ENCODE measurements at regions not wholly inside any gene's neighbourhood (a gene's known extent, or its start where the extent isn't known, plus 50 kb on each side); places are given as distances from the start of the nearest gene placed in this dataset.

GRCh38 chr4:146121757-146122156, 53.8 kb upstream of the LSM6 start:
- Histone ChIP-seq H3F3A (ENCODE audit: insufficient read depth) (no peaks in the 10 kb centered on the region), H2AFZ (ENCODE audit: low read depth, low read length, severe bottlenecking) (no peak overlapping the region), H3K9ac (ENCODE audit: low read length) (no peak overlapping the region), H4K20me1 (ENCODE audit: low read depth, low read length) (no peaks in the 10 kb centered on the region), H3K9me3 (ENCODE audit: insufficient read depth, low read length) (no peaks in the 10 kb centered on the region), H3K9me2 (replicated peaks; ENCODE audit: insufficient read depth, low read length) (no peaks in the 10 kb centered on the region), H3K36me3 (ENCODE audit: low read length) (no peaks in the 10 kb centered on the region; the same call in 1 of the 2 replicates), H3K79me2 (ENCODE audit: insufficient read depth, low read length) (no peaks in the 10 kb centered on the region), H3K4me2 (ENCODE audit: low read depth, low read length, poor library complexity, severe bottlenecking) (no peak overlapping the region), H3K4me3 (ENCODE audit: insufficient read depth, low read length, poor library complexity, severe bottlenecking) (no peak overlapping the region), H3K27me3 (ENCODE audit: low read length) (no peaks in the 10 kb centered on the region), H3K27ac (ENCODE audit: low read depth, low read length) (no peak overlapping the region)
- TF ChIP-seq, protein P1, sequence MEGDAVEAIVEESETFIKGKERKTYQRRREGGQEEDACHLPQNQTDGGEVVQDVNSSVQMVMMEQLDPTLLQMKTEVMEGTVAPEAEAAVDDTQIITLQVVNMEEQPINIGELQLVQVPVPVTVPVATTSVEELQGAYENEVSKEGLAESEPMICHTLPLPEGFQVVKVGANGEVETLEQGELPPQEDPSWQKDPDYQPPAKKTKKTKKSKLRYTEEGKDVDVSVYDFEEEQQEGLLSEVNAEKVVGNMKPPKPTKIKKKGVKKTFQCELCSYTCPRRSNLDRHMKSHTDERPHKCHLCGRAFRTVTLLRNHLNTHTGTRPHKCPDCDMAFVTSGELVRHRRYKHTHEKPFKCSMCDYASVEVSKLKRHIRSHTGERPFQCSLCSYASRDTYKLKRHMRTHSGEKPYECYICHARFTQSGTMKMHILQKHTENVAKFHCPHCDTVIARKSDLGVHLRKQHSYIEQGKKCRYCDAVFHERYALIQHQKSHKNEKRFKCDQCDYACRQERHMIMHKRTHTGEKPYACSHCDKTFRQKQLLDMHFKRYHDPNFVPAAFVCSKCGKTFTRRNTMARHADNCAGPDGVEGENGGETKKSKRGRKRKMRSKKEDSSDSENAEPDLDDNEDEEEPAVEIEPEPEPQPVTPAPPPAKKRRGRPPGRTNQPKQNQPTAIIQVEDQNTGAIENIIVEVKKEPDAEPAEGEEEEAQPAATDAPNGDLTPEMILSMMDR (IDR thresholded peaks at IDR 0.05; ENCODE audit: insufficient read depth, low read length, poor library complexity, severe bottlenecking): no peak
- no peak for TF ChIP-seq EZH2phosphoT487 (conservative IDR thresholded peaks at IDR 0.05; ENCODE audit: low read length)

DNA sequence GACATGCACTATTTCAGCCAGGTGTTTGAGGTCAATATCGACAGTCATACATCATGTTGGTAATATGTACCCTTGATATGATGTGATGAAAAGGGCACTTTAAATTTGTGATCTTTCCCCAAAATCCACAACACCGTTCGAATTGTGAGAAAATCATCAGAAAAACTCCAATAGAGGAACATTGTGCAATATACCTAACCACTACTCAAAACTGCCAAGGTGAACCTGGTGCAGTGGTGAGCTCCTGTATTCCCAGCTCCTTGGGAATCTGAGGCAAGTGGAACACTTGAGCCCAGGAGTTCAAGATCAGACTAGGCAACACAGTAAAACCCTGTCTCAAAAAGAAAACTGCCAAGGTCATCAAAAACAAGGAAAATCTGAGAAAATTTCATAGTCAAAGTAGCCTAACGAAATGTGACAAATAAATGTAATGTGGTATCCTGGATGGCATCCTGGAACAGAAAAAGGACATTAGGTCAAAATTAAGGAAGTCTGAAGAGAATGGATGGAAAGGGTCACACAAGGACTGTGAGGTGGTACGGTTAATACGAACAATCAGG, 55.6 kb upstream of the LSM6 start:
- H3K9me2 ChIP-seq (replicated peaks; ENCODE audit: insufficient read depth, low read length): no peaks in the 10 kb centered on the region
- no peaks in the 10 kb centered on the region for H3F3A ChIP-seq (ENCODE audit: insufficient read depth)
- no peak overlapping the region for H3K27ac ChIP-seq (ENCODE audit: low read depth, low read length)
- no peaks in the 10 kb centered on the region for H4K20me1 ChIP-seq (ENCODE audit: low read depth, low read length)
- H3K9me3 ChIP-seq (ENCODE audit: insufficient read depth, low read length): no peaks in the 10 kb centered on the region
- H3K79me2 ChIP-seq (ENCODE audit: insufficient read depth, low read length): no peaks in the 10 kb centered on the region
- no peaks in the 10 kb centered on the region for H3K27me3 ChIP-seq (ENCODE audit: low read length)
- no peaks in the 10 kb centered on the region; the same call in 1 of the 2 replicates for H3K36me3 ChIP-seq (ENCODE audit: low read length)
- H3K9ac ChIP-seq (ENCODE audit: low read length): no peak overlapping the region
- H2AFZ ChIP-seq (ENCODE audit: low read depth, low read length, severe bottlenecking): no peak overlapping the region
- H3K4me2 ChIP-seq (ENCODE audit: low read depth, low read length, poor library complexity, severe bottlenecking): no peak overlapping the region
- TF ChIP-seq, protein P1 (IDR thresholded peaks at IDR 0.05; ENCODE audit: insufficient read depth, low read length, poor library complexity, severe bottlenecking): no peak
- TF ChIP-seq EZH2phosphoT487 (conservative IDR thresholded peaks at IDR 0.05; ENCODE audit: low read length): no peak
- no peak overlapping the region for H3K4me3 ChIP-seq (ENCODE audit: insufficient read depth, low read length, poor library complexity, severe bottlenecking)

- Histone ChIP-seq H3F3A (ENCODE audit: insufficient read depth) (no peaks in the 10 kb centered on the region; the same call in 1 of the 2 replicates), H3K36me3 (ENCODE audit: low read length) (no peaks in the 10 kb centered on the region; the same call in 1 of the 2 replicates), H3K4me3 (ENCODE audit: insufficient read depth, low read length, poor library complexity, severe bottlenecking) (no peak overlapping the region), H3K27me3 (ENCODE audit: low read length) (no peaks in the 10 kb centered on the region), H2AFZ (ENCODE audit: low read depth, low read length, severe bottlenecking) (no peak overlapping the region), H4K20me1 (ENCODE audit: low read depth, low read length) (no peaks in the 10 kb centered on the region), H3K9me3 (ENCODE audit: insufficient read depth, low read length) (no peaks in the 10 kb centered on the region), H3K27ac (ENCODE audit: low read depth, low read length) (no peak overlapping the region), H3K9ac (ENCODE audit: low read length) (no peak overlapping the region), H3K79me2 (ENCODE audit: insufficient read depth, low read length) (no peaks in the 10 kb centered on the region), H3K9me2 (replicated peaks; ENCODE audit: insufficient read depth, low read length) (no peaks in the 10 kb centered on the region), H3K4me2 (ENCODE audit: low read depth, low read length, poor library complexity, severe bottlenecking) (no peak overlapping the region)
- TF ChIP-seq, protein P1 (IDR thresholded peaks at IDR 0.05; ENCODE audit: insufficient read depth, low read length, poor library complexity, severe bottlenecking): no peak
- no peak for TF ChIP-seq EZH2phosphoT487 (conservative IDR thresholded peaks at IDR 0.05; ENCODE audit: low read length)
Measured at GRCh38 chr4:146114066-146114465, 61.5 kb upstream of the LSM6 start.

Measured in SU-DHL-6 (cell line).